T-helper 2 cell (primary cell): ENCODE measurements at regions not wholly inside any gene's neighbourhood (a gene's known extent, or its start where the extent isn't known, plus 50 kb on each side); places are given as distances from the start of the nearest gene placed in this dataset.

Source experiments
- DNase-seq, 5 experiments: peaks; one replicate each; pipeline versions ENCODE4 v3.0.0 to v3.0.0-alpha.2; 2012 to 2022

GRCh38 chr5:175388531-175388930, 55.5 kb downstream of the DRD1 start:
- DNase-seq, result no peak

- DNase-seq, result no peak
Observed at GRCh38 chr5:175387144-175387543, 56.8 kb downstream of the DRD1 start.

GRCh38 chr5:175386526-175386925, 57.5 kb downstream of the DRD1 start:
- DNase-seq, result no peak

- no peak for DNase-seq
Observed at GRCh38 chr5:175385691-175386362, 58.2 kb downstream of the DRD1 start.

GRCh38 chr5:175384724-175385552, 59.0 kb downstream of the DRD1 start:
- DNase-seq, result no peak

- DNase-seq, result no peak
Observed at GRCh38 chr5:175383350-175383749, 60.6 kb downstream of the DRD1 start.

GRCh38 chr5:175382171-175382570, 61.8 kb downstream of the DRD1 start:
- no peak for DNase-seq

GRCh38 chr5:175381130-175381529, 62.9 kb downstream of the DRD1 start:
- DNase-seq, result no peak

- DNase-seq, result no peak
Observed at GRCh38 chr5:175380701-175381100, 63.3 kb downstream of the DRD1 start.

- DNase-seq, result no peak
Observed at GRCh38 chr5:175379867-175380266, 64.1 kb downstream of the DRD1 start.

- no peak for DNase-seq
Observed at GRCh38 chr5:175378444-175379028, 65.4 kb downstream of the DRD1 start.

GRCh38 chr5:175377816-175378215, 66.2 kb downstream of the DRD1 start:
- DNase-seq, result no peak

GRCh38 chr5:175374166-175374875, 69.7 kb downstream of the DRD1 start:
- DNase-seq, result no peak

GRCh38 chr5:175365866-175366265, 78.1 kb downstream of the DRD1 start:
- DNase-seq, result no peak

GRCh38 chr5:175363300-175363699, 80.7 kb downstream of the DRD1 start:
- DNase-seq, result no peak

GRCh38 chr5:175357995-175358394, 86.0 kb downstream of the DRD1 start:
- no peak for DNase-seq

- no peak for DNase-seq
Observed at GRCh38 chr5:175356428-175356827, 87.6 kb downstream of the DRD1 start.

- DNase-seq, result no peak
Observed at GRCh38 chr5:175354964-175355363, 89.0 kb downstream of the DRD1 start.

- DNase-seq, result no peak
Observed at GRCh38 chr5:175353926-175354325, 90.1 kb downstream of the DRD1 start.

- no peak for DNase-seq
Observed at GRCh38 chr5:175351897-175352590, 91.9 kb downstream of the DRD1 start.

GRCh38 chr5:175351126-175351525, 92.9 kb downstream of the DRD1 start:
- no peak for DNase-seq

GRCh38 chr5:175347931-175348330, 96.1 kb downstream of the DRD1 start:
- no peak for DNase-seq

GRCh38 chr5:175347027-175347426, 97.0 kb downstream of the DRD1 start:
- DNase-seq, result no peak
